Posterior vena cava (tissue), 2 donors: ENCODE measurements at regions not wholly inside any gene's neighbourhood (a gene's known extent, or its start where the extent isn't known, plus 50 kb on each side); places are given as distances from the start of the nearest gene placed in this dataset.
"Not testable (repeated sequence)": the region's sequence is repeated elsewhere in the genome, so short reads cannot be mapped to it uniquely, and the experiment has no call there.

Source experiments
- DNase-seq: peaks from one replicate; pipeline ENCODE4 v3.0.0-alpha.2; 2020; ENCODE audit warnings: low spot score
- intact Hi-C, 2 donors: fragments of 100-400 bp; cut with DNase I; formaldehyde crosslinking; loops; one replicate each; pipeline versions ENCODE4 v1.14.1 to v1.14.2; 2022 to 2023
- donor health status: DM: yes; HTN: yes; CAD: no.
- donor health status: DM: yes; HTN: yes; CAD: no.

GRCh38 chr4:127518046-127518445, 114.7 kb upstream of the INTU start:
- intact Hi-C loops, result no loop called here

GRCh38 chr4:127521463-127521862, 111.3 kb upstream of the INTU start:
- DNase-seq, result no peak
- intact Hi-C loops, result no loop called here

More at GRCh38 chr4:127518046-127518445, 114.7 kb upstream of the INTU start:
- DNase-seq, result no peak

- no peak for DNase-seq
- intact Hi-C loops, result no loop called here
These were observed 109.4 kb upstream of the INTU start for GRCh38 chr4:127523369-127523768.

- DNase-seq, result no peak
- intact Hi-C loops, result no loop called here
These were observed 107.1 kb upstream of the INTU start for GRCh38 chr4:127525608-127526007.

GRCh38 chr4:127528302-127528701, 104.5 kb upstream of the INTU start:
- intact Hi-C loops, result no loop called here
- DNase-seq, result no peak

- intact Hi-C loops, DNase-seq: not testable (repeated sequence)
These were observed 102.9 kb upstream of the INTU start for GRCh38 chr4:127529879-127530278.

- no peak for DNase-seq
- intact Hi-C loops, result no loop called here
These were observed 99.6 kb upstream of the INTU start for GRCh38 chr4:127533028-127533700.

GRCh38 chr4:127534041-127534825, 98.5 kb upstream of the INTU start:
- no peak for DNase-seq
- intact Hi-C loops, result no loop called here

GRCh38 chr4:127538016-127538415, 94.7 kb upstream of the INTU start:
- no peak for DNase-seq
- intact Hi-C loops, result no loop called here

GRCh38 chr4:127540497-127541025, 92.2 kb upstream of the INTU start:
- intact Hi-C loops, result no loop called here
- no peak for DNase-seq

- intact Hi-C loops, result no loop called here
- no peak for DNase-seq
These were observed 87.5 kb upstream of the INTU start for GRCh38 chr4:127545271-127545670.

GRCh38 chr4:127548990-127549925, 83.5 kb upstream of the INTU start:
- no peak for DNase-seq
- intact Hi-C loops, result no loop called here

GRCh38 chr4:127555106-127555505, 77.7 kb upstream of the INTU start:
- no peak for DNase-seq
- intact Hi-C loops, result no loop called here

- intact Hi-C loops, result no loop called here
These were observed 74.7 kb upstream of the INTU start for GRCh38 chr4:127558088-127558487.

GRCh38 chr4:127558489-127559407, 74.0 kb upstream of the INTU start:
- DNase-seq, result no peak
- intact Hi-C loops, result no loop called here

More at GRCh38 chr4:127558088-127558487, 74.7 kb upstream of the INTU start:
- no peak for DNase-seq

- intact Hi-C loops, result no loop called here
These were observed 72.8 kb upstream of the INTU start for GRCh38 chr4:127559981-127560380.

GRCh38 chr4:127560755-127561154, 72.0 kb upstream of the INTU start:
- DNase-seq, result no peak
- intact Hi-C loops, result no loop called here

More at GRCh38 chr4:127559981-127560380, 72.8 kb upstream of the INTU start:
- no peak for DNase-seq

- intact Hi-C loops, result no loop called here
- no peak for DNase-seq
These were observed 58.1 kb upstream of the INTU start for GRCh38 chr4:127574643-127575042.

GRCh38 chr4:127575888-127576287, 56.9 kb upstream of the INTU start:
- intact Hi-C loops, result no loop called here
- no peak for DNase-seq
